GM19397 (cell line): ENCODE measurements at regions not wholly inside any gene's neighbourhood (a gene's known extent, or its start where the extent isn't known, plus 50 kb on each side); places are given as distances from the start of the nearest gene placed in this dataset.

Experiments
- ATAC-seq: cut with Tn5 transposase; IDR thresholded peaks from one replicate; pipeline ENCODE4 v1.9.1; 2021; ENCODE audit warnings: mild to moderate bottlenecking, moderate library complexity; ENCODE audit not compliant: unreplicated experiment

DNA sequence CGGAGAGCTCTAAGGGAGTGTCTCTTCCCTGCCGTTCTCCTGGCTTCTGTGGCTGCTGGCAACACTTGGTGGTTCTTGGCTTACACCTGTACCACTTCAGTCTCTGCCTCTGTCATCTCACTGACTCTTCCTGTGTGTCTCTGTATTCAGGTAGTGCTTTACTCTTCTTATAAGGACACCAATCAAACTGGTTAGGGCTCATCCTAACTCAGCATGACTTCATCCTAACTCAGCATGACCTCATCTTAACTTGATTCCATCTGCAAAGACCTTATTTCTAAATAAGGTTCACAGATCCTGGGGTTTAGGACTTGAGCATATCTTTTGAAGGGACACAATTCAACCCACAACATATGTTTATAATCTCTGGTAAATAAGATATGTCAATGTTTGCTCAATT is 51.6 kb upstream of the DSEL start:
- no peak for ATAC-seq
